ENCODE measurements at regions not wholly inside any gene's neighbourhood (a gene's known extent, or its start where the extent isn't known, plus 50 kb on each side); places are given as distances from the start of the nearest gene placed in this dataset.
"Not testable (repeated sequence)": the region's sequence is repeated elsewhere in the genome, so short reads cannot be mapped to it uniquely, and the experiment has no call there.

- H3K27ac ChIP-seq = no peak overlapping the region
- no peak overlapping the region for H3K4me3 ChIP-seq
- WGBS, 2 donors (ENCODE audit: low coverage in 1 of 2) = 90 to 98% methylated on average over 5 to 14 of the region's 14 CpGs
- in situ Hi-C loops (cut with MboI; ENCODE audit: low pct_ligation_motif_present in 1 of 4, low pct_unique_long_range_greater_than_20kb in 1 of 4, low sequenced_read_pairs in 3 of 4) = no loop called here
- no peak for DNase-seq
- H3K27me3 ChIP-seq = no peaks in the 10 kb centered on the region
- no peaks in the 10 kb centered on the region for H3K36me3 ChIP-seq
- no peaks in the 10 kb centered on the region for H3K4me1 ChIP-seq
- no peaks in the 10 kb centered on the region for H3K9me3 ChIP-seq
- intact Hi-C loops (cut with DNase I; ENCODE audit: low total_unique reads) = no loop called here
- TF ChIP-seq POLR2A (IDR thresholded peaks at IDR 0.05) = no peak
- TF ChIP-seq CTCF (IDR thresholded peaks at IDR 0.05) = no peak
- TF ChIP-seq POLR2AphosphoS5 (IDR thresholded peaks at IDR 0.05) = no peak
- no peak for TF ChIP-seq EP300 (IDR thresholded peaks at IDR 0.05; ENCODE audit: low read depth)
Observed at GRCh38 chr6:4636191-4636880, 139.9 kb upstream of the CDYL start.

GRCh38 chr6:4635666-4636065 is 140.5 kb upstream of the CDYL start:
- no peak overlapping the region for H3K4me3 ChIP-seq
- in situ Hi-C loops (cut with MboI; ENCODE audit: low pct_ligation_motif_present in 1 of 4, low pct_unique_long_range_greater_than_20kb in 1 of 4, low sequenced_read_pairs in 3 of 4) = no loop called here

GRCh38 chr6:4632421-4632820 is 143.8 kb upstream of the CDYL start:
- Histone ChIP-seq H3K27me3 (no peaks in the 10 kb centered on the region), H3K27ac (no peak overlapping the region), H3K36me3 (no peaks in the 10 kb centered on the region), H3K4me1 (no peaks in the 10 kb centered on the region), H3K4me3 (no peak overlapping the region), H3K9me3 (peaks cover 24 to 29% of the 10 kb centered on the region in 2 donors)
- intact Hi-C loops (cut with DNase I; ENCODE audit: low total_unique reads) (no loop called here), in situ Hi-C loops (cut with MboI; ENCODE audit: low pct_ligation_motif_present in 1 of 4, low pct_unique_long_range_greater_than_20kb in 1 of 4, low sequenced_read_pairs in 3 of 4) (no loop called here)
- no peak for DNase-seq
- 73 to 88% methylated on average over 2 of the region's 2 CpGs for WGBS, 2 donors (ENCODE audit: low coverage in 1 of 2)
- TF ChIP-seq CTCF (IDR thresholded peaks at IDR 0.05) (no peak), POLR2A (IDR thresholded peaks at IDR 0.05) (no peak), EP300 (IDR thresholded peaks at IDR 0.05; ENCODE audit: low read depth) (no peak), POLR2AphosphoS5 (IDR thresholded peaks at IDR 0.05) (no peak)

More at GRCh38 chr6:4635666-4636065, 140.5 kb upstream of the CDYL start:
- no peaks in the 10 kb centered on the region for H3K36me3 ChIP-seq
- TF ChIP-seq POLR2A (IDR thresholded peaks at IDR 0.05) (no peak), CTCF (IDR thresholded peaks at IDR 0.05) (no peak), POLR2AphosphoS5 (IDR thresholded peaks at IDR 0.05) (no peak), EP300 (IDR thresholded peaks at IDR 0.05; ENCODE audit: low read depth) (no peak)
- WGBS, 2 donors (ENCODE audit: low coverage in 1 of 2) = 71 to 80% methylated on average over 4 to 5 of the region's 5 CpGs
- intact Hi-C loops (cut with DNase I; ENCODE audit: low total_unique reads) = no loop called here
- H3K27me3 ChIP-seq = no peaks in the 10 kb centered on the region
- H3K9me3 ChIP-seq = peaks cover 1 to 3% of the 10 kb centered on the region in 2 donors
- H3K27ac ChIP-seq = no peak overlapping the region
- H3K4me1 ChIP-seq = no peaks in the 10 kb centered on the region
- DNase-seq = no peak

- H3K9me3 ChIP-seq = peaks cover 24 to 29% of the 10 kb centered on the region in 2 donors
- H3K27me3 ChIP-seq; intact Hi-C loops (cut with DNase I; ENCODE audit: low total_unique reads); H3K27ac ChIP-seq; H3K4me1 ChIP-seq; H3K36me3 ChIP-seq; H3K4me3 ChIP-seq; in situ Hi-C loops (cut with MboI; ENCODE audit: low pct_ligation_motif_present in 1 of 4, low pct_unique_long_range_greater_than_20kb in 1 of 4, low sequenced_read_pairs in 3 of 4); DNase-seq: not testable (repeated sequence)
- 96 to 100% methylated on average over 1 of the region's 1 CpG for WGBS, 2 donors (ENCODE audit: low coverage in 1 of 2)
Observed at GRCh38 chr6:4629789-4630188, 146.4 kb upstream of the CDYL start.

GRCh38 chr6:4625557-4625956 is 150.6 kb upstream of the CDYL start:
- Histone ChIP-seq H3K4me1 (no peaks in the 10 kb centered on the region), H3K27ac (no peak overlapping the region), H3K27me3 (no peaks in the 10 kb centered on the region), H3K9me3 (peaks cover 22 to 24% of the 10 kb centered on the region in 2 donors), H3K36me3 (no peaks in the 10 kb centered on the region), H3K4me3 (no peak overlapping the region)
- in situ Hi-C loops (cut with MboI; ENCODE audit: low pct_ligation_motif_present in 1 of 4, low pct_unique_long_range_greater_than_20kb in 1 of 4, low sequenced_read_pairs in 3 of 4) = no loop called here
- intact Hi-C loops (cut with DNase I; ENCODE audit: low total_unique reads) = no loop called here
- no peak for DNase-seq
- TF ChIP-seq CTCF (IDR thresholded peaks at IDR 0.05) (no peak), POLR2AphosphoS5 (IDR thresholded peaks at IDR 0.05) (no peak), POLR2A (IDR thresholded peaks at IDR 0.05) (no peak), EP300 (IDR thresholded peaks at IDR 0.05; ENCODE audit: low read depth) (no peak)
- WGBS, 2 donors (ENCODE audit: low coverage in 1 of 2) = 87 to 91% methylated on average over 3 to 6 of the region's 6 CpGs

All from transverse colon (tissue), 4 donors.